Effector CD4-positive, alpha-beta T cell (primary cell): ENCODE measurements at regions not wholly inside any gene's neighbourhood (a gene's known extent, or its start where the extent isn't known, plus 50 kb on each side); places are given as distances from the start of the nearest gene placed in this dataset.

Experiments used
- DNase-seq: peaks from one replicate; pipeline ENCODE4 v3.0.0-alpha.2; 2020

DNA sequence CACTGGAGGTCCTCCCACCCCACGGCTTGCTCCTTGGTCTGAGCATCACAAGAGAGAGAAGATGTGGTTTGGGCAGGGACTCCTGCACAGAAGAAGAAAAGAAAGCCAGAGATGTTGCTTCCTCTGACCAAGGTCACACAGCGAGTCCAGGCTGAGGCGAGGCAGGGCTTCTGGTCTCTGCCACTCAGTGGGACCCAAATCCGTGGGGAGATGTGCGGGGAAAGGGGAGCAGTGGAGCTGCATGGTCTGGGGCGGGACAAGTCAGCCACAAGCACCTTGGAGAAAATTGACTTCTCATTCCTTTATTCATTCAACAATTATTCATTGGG, 150.9 kb downstream of the C9orf50 start:
- no peak for DNase-seq

DNA sequence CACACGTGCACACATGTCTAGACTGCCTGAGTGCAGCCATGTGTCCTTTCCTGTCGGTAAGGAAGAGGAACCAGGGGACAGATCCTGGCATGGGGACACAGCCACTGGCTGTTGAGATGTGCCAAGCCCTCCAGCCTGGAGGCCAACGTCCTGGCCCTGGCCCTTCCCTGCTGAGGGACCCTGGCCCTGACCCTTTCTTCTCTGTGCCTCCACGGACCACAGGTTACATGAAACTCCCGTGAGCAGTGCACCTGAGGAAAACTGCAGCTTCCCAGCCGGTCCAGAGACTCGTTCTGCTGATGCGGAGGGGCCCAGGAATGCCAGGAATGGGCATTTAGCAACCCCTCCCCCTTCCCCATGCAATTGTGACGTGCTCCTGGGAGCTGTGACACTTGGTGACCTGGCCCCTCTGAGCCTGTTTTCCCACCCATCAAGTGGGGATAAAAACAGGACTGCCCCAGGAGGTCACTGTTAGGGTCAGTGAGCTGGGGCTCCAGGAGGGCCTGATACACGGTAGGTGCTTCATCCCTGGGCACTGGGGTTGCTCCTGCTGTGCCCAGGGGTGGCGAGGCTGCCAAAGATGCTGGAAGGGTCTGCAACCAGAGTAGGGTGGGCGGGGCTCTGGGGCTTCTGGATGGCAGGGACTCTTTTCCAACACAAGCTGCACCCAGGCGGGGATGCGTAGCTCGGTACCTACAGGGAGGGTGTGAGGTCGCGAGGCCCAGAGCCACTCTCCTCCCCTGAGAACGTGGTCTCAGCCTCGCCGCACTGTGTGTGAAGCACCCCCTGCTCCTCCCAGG, 151.5 kb downstream of the C9orf50 start:
- DNase-seq: no peak

DNA sequence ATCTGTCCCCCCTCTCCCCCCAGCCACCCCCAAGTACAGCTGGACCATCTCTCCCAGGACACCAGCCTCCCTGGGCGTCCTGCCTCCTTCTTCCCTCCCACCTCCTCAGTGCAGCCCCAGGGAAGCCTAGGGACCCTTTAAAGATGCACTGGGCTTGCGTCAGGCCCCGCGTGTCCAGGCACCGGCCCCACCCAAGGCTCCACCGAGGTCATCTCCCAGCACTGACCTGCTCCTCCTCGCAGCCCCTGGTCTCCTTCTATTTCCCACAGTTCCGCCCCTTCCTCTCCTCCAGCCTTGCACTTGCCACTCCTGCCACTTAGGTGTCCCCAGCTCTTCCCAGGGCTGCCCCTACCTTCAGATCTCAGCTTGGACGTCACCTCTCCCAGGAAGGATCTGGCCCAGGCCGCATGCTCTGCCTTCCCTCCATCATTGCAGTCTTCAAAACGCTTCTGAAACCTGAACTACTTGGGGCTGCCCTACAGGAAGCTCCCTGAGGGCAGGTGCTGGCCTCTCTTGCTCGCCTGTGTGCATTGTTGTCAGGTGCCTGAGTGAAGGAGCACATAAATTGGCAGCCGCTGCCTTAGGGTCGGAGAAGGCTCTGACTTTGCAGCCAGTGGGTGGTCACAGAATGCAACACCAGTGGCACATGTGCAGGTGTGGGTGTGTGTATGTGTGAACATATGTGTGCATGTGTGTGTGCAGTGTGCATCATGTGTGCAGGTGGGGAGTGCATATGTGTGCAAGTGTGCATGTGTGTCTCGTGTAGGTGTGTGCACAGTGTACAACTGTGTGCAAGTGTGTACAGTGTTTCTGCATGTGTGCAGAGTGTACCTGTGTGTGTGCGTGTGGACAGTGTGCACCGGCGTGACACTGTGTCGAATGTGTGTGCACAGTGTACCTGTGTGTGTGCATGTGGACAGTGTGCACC, 152.9 kb downstream of the C9orf50 start:
- DNase-seq: no peak

- DNase-seq: no peak
Observed at GRCh38 chr9:129467004-129467588, 153.8 kb downstream of the C9orf50 start.

- DNase-seq: no peak
Observed at GRCh38 chr9:129465834-129466535, 154.9 kb downstream of the C9orf50 start.

DNA sequence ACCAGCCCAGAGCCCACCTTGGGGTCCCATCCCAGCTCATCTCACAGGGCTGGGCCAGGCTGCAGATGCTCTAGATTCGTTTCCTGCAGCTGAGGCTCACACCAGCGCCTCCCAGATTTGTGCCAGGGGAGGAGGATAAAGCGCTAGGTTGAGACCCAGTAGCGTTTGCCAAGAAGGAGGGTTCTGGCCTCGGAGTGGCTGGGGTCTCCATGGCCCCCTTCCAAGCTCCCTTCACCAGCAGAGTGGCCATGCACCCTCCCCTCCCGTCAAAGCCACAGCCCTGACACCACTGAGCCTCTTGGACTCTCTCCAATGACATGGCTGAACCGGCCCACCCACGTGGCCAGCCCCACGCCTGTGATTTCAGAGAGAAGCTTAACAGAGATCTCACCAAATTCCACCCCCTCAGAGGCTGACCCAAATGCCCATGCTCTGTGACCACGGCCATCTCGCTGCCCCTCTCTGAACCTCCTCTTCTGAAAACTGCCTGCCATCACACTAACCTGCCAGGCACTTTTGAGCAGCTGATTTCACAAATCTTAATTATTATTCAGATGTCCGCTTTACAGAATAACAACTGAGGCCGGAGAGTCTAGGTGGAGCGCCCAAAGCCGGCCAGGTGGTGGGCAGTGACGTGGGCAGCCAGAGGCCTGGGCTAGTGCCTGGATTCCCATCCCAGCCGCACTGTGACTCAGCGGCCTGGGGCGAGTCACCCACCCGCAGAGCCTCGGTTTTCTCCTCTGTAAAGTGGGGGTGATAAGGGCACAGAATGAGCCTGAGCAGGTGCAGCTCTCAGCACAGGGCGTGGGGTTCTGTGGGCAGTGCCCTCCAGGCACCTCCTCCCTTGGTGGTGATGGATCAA, 155.7 kb downstream of the C9orf50 start:
- no peak for DNase-seq

- no peak for DNase-seq
Observed at GRCh38 chr9:129463994-129464393, 156.9 kb downstream of the C9orf50 start.

DNA sequence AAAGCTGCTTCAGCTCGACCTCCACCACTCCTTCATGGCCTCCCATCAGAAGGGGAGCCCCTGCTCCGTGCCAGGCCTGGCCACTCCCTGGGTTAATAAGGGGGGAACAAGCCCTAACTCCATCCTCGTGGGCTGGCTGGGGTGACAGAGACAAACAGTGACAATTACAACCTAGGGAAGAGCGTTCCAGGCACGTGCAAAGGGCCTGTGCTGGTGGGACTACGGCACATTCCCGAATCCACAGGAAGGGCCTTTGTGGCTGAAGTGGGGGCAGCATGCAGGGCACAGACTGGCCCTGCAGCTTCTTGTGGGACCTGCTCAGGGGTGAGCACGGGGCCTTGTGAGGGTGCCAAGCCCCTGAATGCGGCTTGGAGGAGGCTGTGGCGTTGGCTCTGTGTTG, 157.4 kb downstream of the C9orf50 start:
- DNase-seq: no peak

DNA sequence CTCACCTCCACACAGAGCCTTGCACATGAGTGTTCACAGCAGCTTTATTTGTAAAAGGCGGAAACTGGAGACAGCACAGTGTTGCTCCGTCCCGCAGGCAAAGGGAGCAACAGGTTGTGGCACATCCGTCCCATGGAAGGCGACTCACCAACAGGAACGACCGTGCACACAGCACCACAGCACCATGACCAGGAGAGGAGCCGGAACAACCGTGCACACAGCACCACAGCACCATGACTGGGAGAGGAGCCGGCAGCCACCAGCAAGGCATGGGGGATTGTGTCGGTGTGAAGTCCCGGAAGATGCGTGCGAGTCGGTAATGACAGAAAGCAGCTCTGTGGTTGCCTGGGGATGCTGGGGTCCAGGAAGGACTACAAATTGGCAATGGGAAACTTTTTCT, 158.5 kb downstream of the C9orf50 start:
- no peak for DNase-seq

- DNase-seq: peak; percentile 80
Observed at GRCh38 chr9:129460323-129461261, 160.3 kb downstream of the C9orf50 start.

- peak; percentile 21 for DNase-seq
Observed at GRCh38 chr9:129459547-129460322, 161.2 kb downstream of the C9orf50 start.

DNA sequence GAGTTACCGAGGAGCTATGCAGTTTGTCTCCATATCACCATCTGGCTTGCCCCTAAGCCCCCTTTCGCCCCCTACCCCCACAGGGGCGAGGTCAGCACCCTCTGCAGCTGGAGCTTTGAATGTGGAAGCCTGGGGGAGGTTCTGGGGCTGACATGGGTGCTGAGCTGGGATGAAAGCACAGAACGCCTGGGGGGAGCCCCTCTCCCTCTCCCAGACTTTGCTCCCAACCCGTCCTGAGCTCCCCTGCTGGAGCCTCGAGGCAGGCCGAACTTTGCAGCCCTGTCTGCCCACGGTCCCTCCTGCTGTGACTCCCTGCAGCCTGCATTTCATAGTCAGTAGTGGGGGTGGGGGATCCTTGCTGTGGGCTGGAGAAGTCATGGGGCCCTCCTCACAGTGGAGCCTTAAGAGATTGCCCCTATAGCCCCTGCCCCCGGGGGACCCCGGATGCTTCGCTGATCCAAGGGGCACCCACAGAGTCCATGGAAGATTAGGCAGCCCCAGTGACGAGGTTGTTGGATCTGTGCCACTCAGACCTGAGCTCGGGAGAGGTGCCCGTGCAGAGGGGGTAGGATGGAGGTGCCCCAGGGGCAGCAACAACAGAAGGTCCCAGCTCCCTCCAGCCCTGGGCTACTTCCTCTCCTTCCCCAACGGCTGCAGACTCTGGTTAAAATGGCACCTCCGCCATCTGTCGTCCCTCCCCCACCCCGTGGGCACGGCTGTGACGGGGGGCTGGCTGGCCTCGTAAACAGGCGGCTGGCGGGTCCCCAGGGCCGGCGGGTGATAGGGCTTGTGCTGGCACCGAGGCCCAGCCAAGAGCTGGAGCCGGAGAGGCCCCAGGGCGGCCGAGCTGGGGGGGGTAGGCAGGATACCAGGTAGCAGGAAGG, 162.0 kb downstream of the C9orf50 start:
- peak; percentile 24 for DNase-seq

- DNase-seq: peak; percentile 43
Observed at GRCh38 chr9:129458155-129458661, 162.7 kb downstream of the C9orf50 start.

- DNase-seq: no peak
Observed at GRCh38 chr9:129457325-129457779, 163.5 kb downstream of the C9orf50 start.

DNA sequence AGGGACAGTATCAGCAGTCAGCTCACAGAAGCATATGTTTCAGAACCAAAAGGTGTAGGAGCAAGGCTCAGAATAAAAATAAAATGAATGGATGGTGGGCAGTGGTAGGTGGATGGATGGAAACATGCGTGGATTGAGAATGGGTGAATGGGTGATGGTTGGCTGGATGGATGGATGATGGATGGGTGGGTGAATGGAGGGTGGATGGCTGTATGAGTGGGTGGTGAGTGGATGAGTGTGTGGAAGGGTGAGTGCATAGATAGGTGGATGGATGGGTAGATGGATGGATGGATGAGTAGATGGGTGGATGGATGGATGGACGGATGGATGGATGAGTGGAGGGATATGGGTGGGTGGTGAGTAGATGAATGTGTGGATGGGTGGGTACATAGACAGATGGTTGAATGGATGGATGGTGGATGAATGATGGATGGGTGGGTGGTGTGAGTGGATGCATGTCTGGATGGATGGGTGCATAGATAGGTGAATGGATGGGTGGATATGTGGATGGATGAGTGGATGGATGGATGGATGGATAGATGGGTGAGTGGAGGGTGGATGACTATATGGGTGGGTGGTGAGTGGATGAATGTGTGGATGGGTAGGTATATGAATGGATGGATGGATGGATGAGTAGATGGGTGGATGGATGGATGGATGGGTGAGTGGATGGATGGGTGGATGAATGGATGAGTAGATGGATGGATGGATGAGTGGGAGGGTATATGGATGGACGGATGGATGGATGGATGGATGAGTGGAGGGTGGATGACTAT, 164.2 kb downstream of the C9orf50 start:
- DNase-seq: no peak

DNA sequence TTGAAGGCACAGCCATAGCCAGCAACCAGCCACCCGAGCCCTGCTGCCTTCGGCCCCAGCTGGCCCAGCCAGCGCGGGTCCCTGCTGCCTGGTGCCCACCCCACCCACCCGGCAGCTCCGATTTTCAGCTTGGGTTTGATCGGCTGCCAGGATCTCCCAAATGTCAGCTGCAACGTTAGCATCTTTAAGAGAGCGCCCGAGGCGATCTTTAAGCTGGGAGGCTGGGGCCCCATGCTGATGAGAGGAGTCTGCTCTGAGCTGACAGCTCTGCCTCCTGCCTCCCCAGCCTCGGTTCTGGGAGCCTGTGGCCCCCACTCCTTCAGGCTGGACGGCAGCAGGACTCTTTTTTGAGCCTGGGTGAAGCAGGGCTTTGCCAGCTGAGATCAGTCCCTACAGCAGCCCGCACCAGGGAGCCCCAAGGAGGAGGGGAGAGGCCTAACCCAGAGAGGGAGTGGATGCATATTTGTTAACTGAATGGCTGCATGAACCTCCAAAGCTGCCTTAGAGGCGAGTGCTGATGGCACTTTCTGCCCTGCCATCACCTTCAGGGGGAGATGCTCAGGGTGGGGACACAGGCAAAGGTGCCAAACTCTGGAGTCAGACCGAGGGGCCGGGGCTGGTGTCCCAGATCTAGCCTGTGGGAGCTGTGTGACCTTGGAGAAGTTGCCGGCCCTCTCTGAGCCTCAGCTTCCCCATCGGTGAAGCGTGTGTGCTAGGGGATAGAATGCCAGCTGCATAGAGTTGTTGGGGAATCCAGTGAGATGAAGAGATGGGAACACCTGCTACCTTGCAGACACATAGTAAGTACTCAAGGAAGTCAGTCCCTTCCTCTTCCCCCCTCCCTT, 165.5 kb downstream of the C9orf50 start:
- DNase-seq: no peak
